ENCODE measurements at regions not wholly inside any gene's neighbourhood (a gene's known extent, or its start where the extent isn't known, plus 50 kb on each side); places are given as distances from the start of the nearest gene placed in this dataset.

DNA sequence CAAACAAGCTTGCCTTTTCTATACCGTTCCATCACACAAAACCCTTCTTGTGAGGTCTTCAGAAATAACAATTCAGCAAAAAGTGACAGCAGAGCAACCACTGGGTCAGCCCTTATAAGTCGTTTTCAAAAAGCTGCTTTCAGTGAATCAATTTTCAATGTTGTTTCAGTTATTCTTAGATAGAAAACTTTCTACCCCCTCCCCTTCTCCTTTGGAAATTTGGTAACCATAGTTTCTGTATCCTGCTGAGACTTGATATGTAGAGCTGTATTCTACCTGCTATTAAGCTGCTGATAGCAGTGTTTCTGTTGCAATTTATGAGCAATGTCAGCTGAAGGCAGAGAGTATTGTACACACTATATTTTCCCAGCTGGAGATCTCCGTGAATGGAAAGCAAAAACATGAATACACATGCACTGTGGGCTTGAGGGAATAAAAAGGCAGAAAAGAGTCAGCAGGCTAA lies 75.7 kb downstream of the ZNF608 start:
- H3K9ac ChIP-seq (ENCODE audit: insufficient read depth, low read length): no peak overlapping the region
- no peak for DNase-seq (ENCODE audit: low read depth in 2 of 2)

DNA sequence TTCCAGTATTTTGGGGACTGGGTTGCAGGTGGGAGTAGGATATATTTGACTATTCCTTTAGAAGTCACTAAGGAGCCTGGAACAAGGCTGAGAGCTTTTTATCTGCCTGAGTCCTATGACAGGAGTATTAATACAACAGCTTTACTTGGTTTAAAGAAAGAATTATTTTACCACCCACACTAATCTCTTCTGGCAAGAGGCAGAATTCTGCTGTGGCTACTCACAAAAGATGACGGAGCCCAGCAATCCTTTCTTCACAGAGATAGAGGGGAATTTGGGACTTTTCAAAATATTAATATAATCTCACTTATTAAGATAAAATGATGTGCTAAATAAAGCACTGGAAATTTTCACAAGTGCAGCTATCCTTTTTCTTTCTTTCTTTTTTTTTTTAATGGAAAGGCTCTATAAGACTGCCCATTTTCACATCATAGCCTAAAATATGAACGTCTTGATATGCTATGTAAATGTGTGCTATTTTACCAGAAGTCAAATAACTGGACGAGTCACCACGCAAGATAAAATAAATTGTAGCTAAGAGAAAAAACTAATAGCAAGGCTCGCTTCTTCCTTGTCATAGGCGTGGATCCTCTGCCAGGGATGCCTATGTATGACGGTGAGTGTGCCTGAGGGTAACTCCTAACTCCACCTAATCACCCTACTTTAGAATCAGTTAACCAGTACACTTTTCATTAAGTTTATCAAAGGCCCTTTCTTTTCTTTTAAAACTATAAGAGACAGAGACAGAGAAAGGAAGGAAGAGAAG lies 76.3 kb downstream of the ZNF608 start:
- DNase-seq (ENCODE audit: low read depth in 2 of 2): peak in 1 of 2 donors; percentile 82
- H3K9ac ChIP-seq (ENCODE audit: insufficient read depth, low read length): no peak overlapping the region
- no peaks in the 10 kb centered on the region for H3K4me1 ChIP-seq (ENCODE audit: control insufficient read depth, extremely low read depth, insufficient read depth, low read length)
- H2AFZ ChIP-seq (ENCODE audit: low read length): no peak overlapping the region
- no peaks in the 10 kb centered on the region for H3K27me3 ChIP-seq (ENCODE audit: control insufficient read depth, insufficient read depth, low read length)
- H3K4me3 ChIP-seq (replicated peaks in 1 of 4; ENCODE audit: control extremely low read depth in 1 of 4, insufficient read depth in 1 of 4, low read depth in 3 of 4, low read length in 4 of 4): no peak overlapping the region
- H3K9me3 ChIP-seq (ENCODE audit: control insufficient read depth, insufficient read depth, low read depth, low read length): no peaks in the 10 kb centered on the region
- no peak overlapping the region for H3K27ac ChIP-seq (ENCODE audit: insufficient read depth, low read length)
- no peak overlapping the region for H3K4me2 ChIP-seq (ENCODE audit: extremely low read depth, insufficient read depth, low read length)
- H3K36me3 ChIP-seq (ENCODE audit: control insufficient read depth, insufficient read depth, low read length): no peaks in the 10 kb centered on the region
- H4K20me1 ChIP-seq (ENCODE audit: control insufficient read depth, extremely low read depth, insufficient read depth, low read length): no peaks in the 10 kb centered on the region
- peaks cover 5% of the 10 kb centered on the region for H3K79me2 ChIP-seq (ENCODE audit: control insufficient read depth, insufficient read depth, low read length)
- TF ChIP-seq, protein P1, sequence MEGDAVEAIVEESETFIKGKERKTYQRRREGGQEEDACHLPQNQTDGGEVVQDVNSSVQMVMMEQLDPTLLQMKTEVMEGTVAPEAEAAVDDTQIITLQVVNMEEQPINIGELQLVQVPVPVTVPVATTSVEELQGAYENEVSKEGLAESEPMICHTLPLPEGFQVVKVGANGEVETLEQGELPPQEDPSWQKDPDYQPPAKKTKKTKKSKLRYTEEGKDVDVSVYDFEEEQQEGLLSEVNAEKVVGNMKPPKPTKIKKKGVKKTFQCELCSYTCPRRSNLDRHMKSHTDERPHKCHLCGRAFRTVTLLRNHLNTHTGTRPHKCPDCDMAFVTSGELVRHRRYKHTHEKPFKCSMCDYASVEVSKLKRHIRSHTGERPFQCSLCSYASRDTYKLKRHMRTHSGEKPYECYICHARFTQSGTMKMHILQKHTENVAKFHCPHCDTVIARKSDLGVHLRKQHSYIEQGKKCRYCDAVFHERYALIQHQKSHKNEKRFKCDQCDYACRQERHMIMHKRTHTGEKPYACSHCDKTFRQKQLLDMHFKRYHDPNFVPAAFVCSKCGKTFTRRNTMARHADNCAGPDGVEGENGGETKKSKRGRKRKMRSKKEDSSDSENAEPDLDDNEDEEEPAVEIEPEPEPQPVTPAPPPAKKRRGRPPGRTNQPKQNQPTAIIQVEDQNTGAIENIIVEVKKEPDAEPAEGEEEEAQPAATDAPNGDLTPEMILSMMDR (conservative IDR thresholded peaks at IDR 0.05 in 1 of 2, IDR thresholded peaks at IDR 0.05 in 1 of 2; ENCODE audit: low read depth in 1 of 2, low read length in 2 of 2): no peak
- no peak for TF ChIP-seq EZH2 (IDR thresholded peaks at IDR 0.05; ENCODE audit: low read length, missing control alignments)

More for the DNA sequence above, 75.7 kb downstream of the ZNF608 start:
- TF ChIP-seq, protein P1 (conservative IDR thresholded peaks at IDR 0.05 in 1 of 2, IDR thresholded peaks at IDR 0.05 in 1 of 2; ENCODE audit: low read depth in 1 of 2, low read length in 2 of 2): no peak
- no peak for TF ChIP-seq EZH2 (IDR thresholded peaks at IDR 0.05; ENCODE audit: low read length, missing control alignments)
- H3K27ac ChIP-seq (ENCODE audit: insufficient read depth, low read length): no peak overlapping the region
- H3K9me3 ChIP-seq (ENCODE audit: control insufficient read depth, insufficient read depth, low read depth, low read length): no peaks in the 10 kb centered on the region
- H4K20me1 ChIP-seq (ENCODE audit: control insufficient read depth, extremely low read depth, insufficient read depth, low read length): no peaks in the 10 kb centered on the region
- no peaks in the 10 kb centered on the region for H3K27me3 ChIP-seq (ENCODE audit: control insufficient read depth, insufficient read depth, low read length)
- no peaks in the 10 kb centered on the region for H3K36me3 ChIP-seq (ENCODE audit: control insufficient read depth, insufficient read depth, low read length)
- H3K4me1 ChIP-seq (ENCODE audit: control insufficient read depth, extremely low read depth, insufficient read depth, low read length): no peaks in the 10 kb centered on the region
- peak overlapping the region in 1 of 4 experiments; percentile 7 for H3K4me3 ChIP-seq (replicated peaks in 1 of 4; ENCODE audit: control extremely low read depth in 1 of 4, insufficient read depth in 1 of 4, low read depth in 3 of 4, low read length in 4 of 4)
- no peak overlapping the region for H3K4me2 ChIP-seq (ENCODE audit: extremely low read depth, insufficient read depth, low read length)
- no peak overlapping the region for H2AFZ ChIP-seq (ENCODE audit: low read length)
- peaks cover 5% of the 10 kb centered on the region for H3K79me2 ChIP-seq (ENCODE audit: control insufficient read depth, insufficient read depth, low read length)

DNA sequence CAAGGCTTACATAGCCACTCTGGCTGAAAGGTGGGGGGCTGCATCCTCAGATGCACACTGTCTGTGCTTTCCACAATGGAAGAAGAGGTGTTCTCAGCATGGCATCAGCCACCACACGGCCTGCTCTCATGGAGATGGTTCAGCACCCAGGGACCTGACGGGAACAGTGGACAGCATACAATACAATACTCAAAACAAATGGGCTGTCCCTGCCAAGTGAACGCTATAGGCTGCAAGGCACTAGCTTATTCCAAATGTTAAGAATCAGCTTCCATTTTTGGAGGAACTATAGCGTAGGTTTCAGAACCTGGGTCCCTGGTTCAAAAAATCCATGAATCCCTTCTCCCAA lies 77.2 kb downstream of the ZNF608 start:
- H2AFZ ChIP-seq (ENCODE audit: low read length): no peak overlapping the region
- no peak overlapping the region for H3K4me2 ChIP-seq (ENCODE audit: extremely low read depth, insufficient read depth, low read length)
- TF ChIP-seq, protein P1 (conservative IDR thresholded peaks at IDR 0.05 in 1 of 2, IDR thresholded peaks at IDR 0.05 in 1 of 2; ENCODE audit: low read depth in 1 of 2, low read length in 2 of 2): no peak
- TF ChIP-seq EZH2 (IDR thresholded peaks at IDR 0.05; ENCODE audit: low read length, missing control alignments): no peak
- H3K27ac ChIP-seq (ENCODE audit: insufficient read depth, low read length): no peak overlapping the region
- no peaks in the 10 kb centered on the region for H3K36me3 ChIP-seq (ENCODE audit: control insufficient read depth, insufficient read depth, low read length)
- peaks cover 5% of the 10 kb centered on the region for H3K79me2 ChIP-seq (ENCODE audit: control insufficient read depth, insufficient read depth, low read length)
- no peaks in the 10 kb centered on the region for H4K20me1 ChIP-seq (ENCODE audit: control insufficient read depth, extremely low read depth, insufficient read depth, low read length)
- H3K4me3 ChIP-seq (replicated peaks in 1 of 4; ENCODE audit: control extremely low read depth in 1 of 4, insufficient read depth in 1 of 4, low read depth in 3 of 4, low read length in 4 of 4): no peak overlapping the region
- DNase-seq (ENCODE audit: low read depth in 2 of 2): no peak
- H3K27me3 ChIP-seq (ENCODE audit: control insufficient read depth, insufficient read depth, low read length): no peaks in the 10 kb centered on the region
- H3K9ac ChIP-seq (ENCODE audit: insufficient read depth, low read length): no peak overlapping the region
- H3K4me1 ChIP-seq (ENCODE audit: control insufficient read depth, extremely low read depth, insufficient read depth, low read length): no peaks in the 10 kb centered on the region
- H3K9me3 ChIP-seq (ENCODE audit: control insufficient read depth, insufficient read depth, low read depth, low read length): no peaks in the 10 kb centered on the region

All from fibroblast of lung (primary cell).